ENCODE measurements at regions not wholly inside any gene's neighbourhood (a gene's known extent, or its start where the extent isn't known, plus 50 kb on each side); places are given as distances from the start of the nearest gene placed in this dataset.

GRCh38 chr15:38010395-38010794, 76.0 kb downstream of the TMCO5A start:
- TF ChIP-seq POLR2A (IDR thresholded peaks at IDR 0.05; ENCODE audit: low read depth, low read length) (no peak), TAF1 (IDR thresholded peaks at IDR 0.05; ENCODE audit: borderline replicate concordance, low read depth, low read length) (no peak), POLR2AphosphoS5 (IDR thresholded peaks at IDR 0.05; ENCODE audit: low read depth, low read length) (no peak)

Data from GM12892 (cell line).